CMK (cell line): ENCODE measurements at regions not wholly inside any gene's neighbourhood (a gene's known extent, or its start where the extent isn't known, plus 50 kb on each side); places are given as distances from the start of the nearest gene placed in this dataset.

Experiments used
- DNase-seq: peaks from one replicate; pipeline ENCODE4 v3.0.0-alpha.2; 2010; ENCODE audit warnings: low read depth

GRCh38 chr7:68663392-68663791 is 934.9 kb upstream of the AUTS2 start:
- no peak for DNase-seq

GRCh38 chr7:68671046-68671445 is 927.2 kb upstream of the AUTS2 start:
- DNase-seq, result no peak

GRCh38 chr7:68671671-68672070 is 926.6 kb upstream of the AUTS2 start:
- no peak for DNase-seq

- DNase-seq, result no peak
Measured at GRCh38 chr7:68674826-68675225, 923.4 kb upstream of the AUTS2 start.

GRCh38 chr7:68676813-68677535 is 921.3 kb upstream of the AUTS2 start:
- no peak for DNase-seq

GRCh38 chr7:68678196-68678595 is 920.1 kb upstream of the AUTS2 start:
- DNase-seq, result no peak

- no peak for DNase-seq
Measured at GRCh38 chr7:68679459-68680234, 918.6 kb upstream of the AUTS2 start.

- DNase-seq, result no peak
Measured at GRCh38 chr7:68680235-68680872, 917.9 kb upstream of the AUTS2 start.

- DNase-seq, result no peak
Measured at GRCh38 chr7:68682910-68683309, 915.4 kb upstream of the AUTS2 start.

- no peak for DNase-seq
Measured at GRCh38 chr7:68684246-68684839, 913.9 kb upstream of the AUTS2 start.

- no peak for DNase-seq
Measured at GRCh38 chr7:68684996-68685395, 913.3 kb upstream of the AUTS2 start.

GRCh38 chr7:68688416-68689086 is 909.7 kb upstream of the AUTS2 start:
- DNase-seq, result no peak

GRCh38 chr7:68689087-68689433 is 909.2 kb upstream of the AUTS2 start:
- DNase-seq, result no peak

GRCh38 chr7:68691261-68692216 is 906.7 kb upstream of the AUTS2 start:
- no peak for DNase-seq

- no peak for DNase-seq
Measured at GRCh38 chr7:68692511-68692910, 905.8 kb upstream of the AUTS2 start.

- DNase-seq, result no peak
Measured at GRCh38 chr7:68694656-68695055, 903.6 kb upstream of the AUTS2 start.

GRCh38 chr7:68697796-68698280 is 900.4 kb upstream of the AUTS2 start:
- DNase-seq, result no peak

- DNase-seq, result no peak
Measured at GRCh38 chr7:68699090-68699711, 899.1 kb upstream of the AUTS2 start.

GRCh38 chr7:68700414-68700813 is 897.9 kb upstream of the AUTS2 start:
- no peak for DNase-seq

GRCh38 chr7:68706291-68706690 is 892.0 kb upstream of the AUTS2 start:
- no peak for DNase-seq
